Sigmoid colon (tissue), 4 donors: ENCODE measurements at regions not wholly inside any gene's neighbourhood (a gene's known extent, or its start where the extent isn't known, plus 50 kb on each side); places are given as distances from the start of the nearest gene placed in this dataset.

Experiments
- CTCF ChIP-seq, 4 experiments: fragments of 450-650 bp in 3 of 4; fragments of 200-600 bp in 1 of 4; IDR thresholded peaks; one replicate each; pipeline ENCODE4 v1.5.1; 2016 to 2019; ENCODE audit warnings: antibody characterized with exemption in 4 of 4, mild to moderate bottlenecking in 3 of 4, moderate library complexity in 2 of 4
- EP300 ChIP-seq, 4 donors: sonication (generic); formaldehyde crosslinking; IDR thresholded peaks; one replicate each; pipeline ENCODE4 v1.6.1; 2017; ENCODE audit warnings: antibody characterized with exemption in 4 of 4
- POLR2A ChIP-seq, 2 donors: fragments of 450-650 bp; IDR thresholded peaks; one replicate each; pipeline ENCODE4 v1.6.1; 2016; ENCODE audit warnings: antibody characterized with exemption in 2 of 2, mild to moderate bottlenecking in 2 of 2, moderate library complexity in 2 of 2

- TF ChIP-seq CTCF (IDR thresholded peaks at IDR 0.05) (no peak), EP300 (IDR thresholded peaks at IDR 0.05) (no peak), POLR2A (IDR thresholded peaks at IDR 0.05) (no peak)
Observed at GRCh38 chr14:65164825-65165135, 62.5 kb upstream of the MAX start.
